GM12875 (cell line): ENCODE measurements at regions not wholly inside any gene's neighbourhood (a gene's known extent, or its start where the extent isn't known, plus 50 kb on each side); places are given as distances from the start of the nearest gene placed in this dataset.

Experiments
- H3K4me3 ChIP-seq: one replicate; pipeline ENCODE4 v1.5.1; 2011; ENCODE audit warnings: low read depth, low read length, control low read depth
- TF ChIP-seq, protein P1 (sequence below): IDR thresholded peaks from 2 replicates; pipeline ENCODE4 v1.5.1; 2011; ENCODE audit warnings: low read depth, mild to moderate bottlenecking, control low read depth, inconsistent platforms, low read length, moderate library complexity, borderline replicate concordance; ENCODE audit not compliant: insufficient read depth

DNA sequence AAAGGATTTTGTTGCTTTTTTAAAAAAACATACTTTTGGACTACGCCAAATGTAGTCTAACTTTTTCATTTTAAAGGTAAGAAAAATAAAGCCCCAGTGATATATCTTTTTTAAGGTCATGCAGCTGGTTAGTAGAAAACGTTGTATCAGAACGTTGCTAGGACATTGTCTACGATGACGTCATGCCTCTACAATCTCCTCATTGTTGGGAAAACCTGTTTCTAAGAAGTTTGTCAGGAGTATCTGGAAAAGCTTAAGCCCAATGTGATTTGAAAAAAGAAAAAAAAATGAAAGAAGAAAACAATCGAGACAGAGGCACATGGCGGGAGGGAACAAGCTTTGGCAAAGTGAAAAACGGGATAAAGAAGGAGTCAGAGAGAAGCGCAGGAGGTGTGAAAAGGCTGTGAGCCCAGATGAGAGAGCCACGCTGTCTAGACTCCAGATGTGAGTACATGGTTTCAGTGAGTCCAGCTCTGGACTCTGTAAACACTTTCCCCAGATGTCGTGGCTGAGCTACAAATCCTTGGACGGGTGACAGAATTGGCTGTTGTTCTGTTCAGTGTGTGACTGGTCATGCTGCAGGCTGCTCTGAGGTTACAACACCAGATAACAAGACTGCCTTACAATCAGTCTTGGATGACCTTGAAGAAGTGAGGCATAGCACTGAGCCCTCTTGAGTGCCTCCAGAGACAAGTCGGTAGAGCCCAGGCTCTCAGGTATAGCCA is 656.7 kb upstream of the ID4 start:
- no peak overlapping the region for H3K4me3 ChIP-seq
- TF ChIP-seq, protein P1, sequence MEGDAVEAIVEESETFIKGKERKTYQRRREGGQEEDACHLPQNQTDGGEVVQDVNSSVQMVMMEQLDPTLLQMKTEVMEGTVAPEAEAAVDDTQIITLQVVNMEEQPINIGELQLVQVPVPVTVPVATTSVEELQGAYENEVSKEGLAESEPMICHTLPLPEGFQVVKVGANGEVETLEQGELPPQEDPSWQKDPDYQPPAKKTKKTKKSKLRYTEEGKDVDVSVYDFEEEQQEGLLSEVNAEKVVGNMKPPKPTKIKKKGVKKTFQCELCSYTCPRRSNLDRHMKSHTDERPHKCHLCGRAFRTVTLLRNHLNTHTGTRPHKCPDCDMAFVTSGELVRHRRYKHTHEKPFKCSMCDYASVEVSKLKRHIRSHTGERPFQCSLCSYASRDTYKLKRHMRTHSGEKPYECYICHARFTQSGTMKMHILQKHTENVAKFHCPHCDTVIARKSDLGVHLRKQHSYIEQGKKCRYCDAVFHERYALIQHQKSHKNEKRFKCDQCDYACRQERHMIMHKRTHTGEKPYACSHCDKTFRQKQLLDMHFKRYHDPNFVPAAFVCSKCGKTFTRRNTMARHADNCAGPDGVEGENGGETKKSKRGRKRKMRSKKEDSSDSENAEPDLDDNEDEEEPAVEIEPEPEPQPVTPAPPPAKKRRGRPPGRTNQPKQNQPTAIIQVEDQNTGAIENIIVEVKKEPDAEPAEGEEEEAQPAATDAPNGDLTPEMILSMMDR = no peak

DNA sequence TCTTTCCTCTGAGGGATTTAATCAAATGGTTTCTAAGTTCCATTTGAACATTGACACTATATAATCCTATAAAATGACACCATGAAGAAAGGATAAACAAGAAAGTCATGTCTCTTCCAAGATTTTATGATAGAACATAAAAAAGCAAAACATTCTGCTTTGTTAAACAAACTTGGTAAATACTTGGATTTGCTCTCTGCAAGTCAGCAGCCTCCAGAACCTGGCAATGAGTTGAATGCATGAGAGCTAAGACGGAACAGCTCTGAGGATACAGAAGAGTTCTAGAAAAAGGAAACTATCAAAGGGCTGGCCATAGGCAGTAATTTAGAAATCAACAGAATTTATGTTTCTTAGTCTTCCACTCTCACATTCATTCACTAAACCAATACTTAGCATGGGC is 656.0 kb upstream of the ID4 start:
- H3K4me3 ChIP-seq = no peak overlapping the region
- TF ChIP-seq, protein P1 = no peak

DNA sequence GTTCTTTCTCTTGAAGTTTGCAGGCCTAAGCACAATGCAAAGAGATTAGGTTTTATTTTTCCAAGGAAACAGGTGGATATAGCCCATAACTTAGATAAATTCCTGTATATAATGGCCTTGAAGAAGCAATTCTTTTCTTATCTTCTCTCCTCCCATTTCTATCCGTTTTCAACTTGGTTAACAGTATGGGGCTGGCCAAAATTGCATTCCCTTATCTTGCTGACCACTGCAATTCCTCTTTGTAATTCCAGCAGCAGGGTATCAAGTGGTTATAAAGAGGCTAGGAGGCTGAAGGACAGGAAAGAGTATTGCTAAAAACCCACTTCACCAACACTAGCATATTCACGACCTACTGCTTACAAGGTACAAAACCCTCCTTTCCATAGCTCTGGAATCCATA is 643.5 kb upstream of the ID4 start:
- no peak overlapping the region for H3K4me3 ChIP-seq

DNA sequence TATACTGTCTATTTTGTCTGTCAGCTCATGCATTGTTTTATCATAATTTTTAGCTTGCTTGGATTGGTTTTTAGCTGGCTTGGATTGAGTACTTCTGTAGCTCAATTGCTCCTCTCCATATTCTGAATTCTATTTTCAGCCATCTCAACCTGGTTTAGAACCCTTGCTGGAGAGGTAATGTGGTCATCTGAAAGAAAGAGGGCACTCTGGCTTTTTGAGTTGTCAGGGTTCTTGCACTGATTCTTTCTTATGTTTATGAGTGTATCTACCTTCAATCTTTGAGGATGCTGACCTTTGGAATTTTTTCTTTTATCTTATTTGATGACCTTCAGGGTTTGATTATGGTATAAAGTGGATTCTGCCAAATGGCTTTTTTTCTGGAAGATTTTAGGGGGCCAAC is 632.7 kb upstream of the ID4 start:
- H3K4me3 ChIP-seq = no peak overlapping the region
- TF ChIP-seq, protein P1 = no peak

More for the DNA sequence above, 643.5 kb upstream of the ID4 start:
- TF ChIP-seq, protein P1 = no peak

DNA sequence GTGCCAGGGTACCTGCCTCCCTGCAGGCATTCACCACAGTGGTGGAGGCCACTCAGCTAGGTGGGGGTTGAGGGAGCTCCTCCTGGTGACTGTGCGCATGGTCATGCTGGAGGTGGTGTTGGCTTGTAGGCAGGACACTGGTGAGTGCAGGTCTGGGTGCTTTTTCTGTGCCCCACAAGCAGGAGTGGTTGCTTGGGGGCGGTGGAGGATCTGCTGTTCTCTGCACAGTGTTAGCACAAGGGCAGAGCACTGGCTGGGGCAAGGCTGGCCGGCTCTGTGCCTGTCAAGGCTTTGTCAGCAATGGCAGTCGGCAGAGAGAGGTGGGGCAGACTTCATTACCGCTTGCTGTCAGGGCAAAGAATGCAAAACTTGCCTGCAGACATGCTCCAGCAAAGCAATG is 632.1 kb upstream of the ID4 start:
- TF ChIP-seq, protein P1 = no peak
- H3K4me3 ChIP-seq = no peak overlapping the region

DNA sequence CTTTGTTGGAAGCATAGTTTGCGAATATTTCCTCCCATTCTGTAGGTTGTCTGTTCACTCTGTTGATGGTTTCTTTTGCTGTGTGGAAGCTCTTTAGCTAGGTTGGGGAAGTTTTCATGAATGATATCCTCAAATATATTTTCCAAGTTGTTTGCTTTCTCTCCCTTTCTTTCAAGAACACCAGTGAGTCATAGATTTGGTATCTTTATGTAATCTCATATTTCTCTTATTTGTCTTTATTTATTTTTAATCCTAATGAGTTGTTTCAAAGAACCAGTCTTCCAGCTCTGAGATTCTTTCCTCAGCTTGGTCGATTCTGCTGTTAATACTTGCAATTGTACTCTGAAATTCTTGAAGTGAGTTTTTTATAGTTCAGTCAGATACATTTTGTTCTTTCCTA is 628.0 kb upstream of the ID4 start:
- TF ChIP-seq, protein P1 = no peak
- H3K4me3 ChIP-seq = no peak overlapping the region

DNA sequence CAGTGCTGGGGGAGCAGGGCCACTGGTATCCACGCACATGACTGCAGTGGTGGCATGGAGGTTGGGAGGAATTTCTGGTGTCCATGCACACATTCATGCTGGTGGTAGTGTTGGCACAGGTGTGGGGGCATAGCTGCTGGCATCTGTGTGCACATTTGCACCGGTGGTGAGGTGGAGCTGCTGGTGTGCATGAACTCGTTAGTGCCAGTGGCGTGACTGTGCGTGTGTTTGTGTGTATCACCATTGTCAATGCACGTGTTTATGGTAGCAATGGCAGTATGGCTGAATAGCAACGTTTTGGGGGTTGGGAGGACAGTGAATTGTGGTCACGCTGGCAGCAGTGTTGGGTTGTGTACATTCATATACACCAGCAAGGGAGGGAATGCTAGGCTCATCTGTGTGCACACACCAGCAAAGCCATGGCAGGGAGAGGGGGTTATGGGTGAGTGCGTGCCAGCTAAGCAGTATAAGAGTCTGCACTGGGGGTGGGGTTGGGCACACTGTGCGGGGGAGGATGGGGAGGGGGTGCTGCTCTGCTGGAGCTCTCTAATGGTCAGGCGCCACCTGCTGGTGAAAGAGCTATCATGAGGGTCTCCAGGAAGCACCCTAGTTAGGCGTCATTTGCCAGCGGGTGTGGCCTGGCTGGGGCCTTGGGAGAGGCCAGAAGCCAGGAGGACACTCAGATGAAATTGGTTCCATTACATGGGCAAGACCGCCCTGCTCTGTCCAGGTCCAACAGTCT is 626.1 kb upstream of the ID4 start:
- H3K4me3 ChIP-seq = no peak overlapping the region
- TF ChIP-seq, protein P1 = peak; percentile 37
